Activated B cell treated with CpG ODN at 0.5 μM for 24 hours (primary cell): ENCODE measurements at regions not wholly inside any gene's neighbourhood (a gene's known extent, or its start where the extent isn't known, plus 50 kb on each side); places are given as distances from the start of the nearest gene placed in this dataset.

ENCODE experiments used
- ATAC-seq: fragments of 200-7000 bp; cut with Tn5 transposase; one replicate; pipeline ENCODE4 v1.10.0; 2021; ENCODE audit warnings: low read depth, mild to moderate bottlenecking, moderate library complexity
- CTCF ChIA-PET: fragments of 350-600 bp; sonication (Branson Sonifier 250); formaldehyde crosslinking; loops from one replicate; lab custom pipeline; 2021; ENCODE audit warnings: antibody characterized with exemption; lab: Charles Lee
- POLR2A ChIA-PET: fragments of 350-600 bp; sonication (Branson Sonifier 250); formaldehyde crosslinking; loops from one replicate; lab custom pipeline; 2021; ENCODE audit warnings: antibody characterized with exemption; lab: Charles Lee
- DNase-seq: peaks from one replicate; pipeline ENCODE4 v3.0.0; 2022
- H3K27ac Mint-ChIP-seq: one replicate; pipeline ENCODE4 v1.8.0; 2020; ENCODE audit warnings: mixed read lengths
- H3K27me3 Mint-ChIP-seq: one replicate; pipeline ENCODE4 v1.8.0; 2021; ENCODE audit warnings: mixed read lengths
- H3K36me3 Mint-ChIP-seq: one replicate; pipeline ENCODE4 v1.8.0; 2021; ENCODE audit warnings: low read depth, mixed read lengths
- H3K4me1 Mint-ChIP-seq: one replicate; pipeline ENCODE4 v1.8.0; 2021; ENCODE audit warnings: mixed read lengths
- H3K4me3 Mint-ChIP-seq: one replicate; pipeline ENCODE4 v1.8.0; 2020; ENCODE audit warnings: mild to moderate bottlenecking, mixed read lengths
- H3K9me3 Mint-ChIP-seq: one replicate; pipeline ENCODE4 v1.8.0; 2020; ENCODE audit warnings: mixed read lengths
- CTCF ChIP-seq: fragments of 200-600 bp; IDR thresholded peaks from one replicate; pipeline ENCODE4 v1.8.0; 2022; ENCODE audit warnings: antibody characterized with exemption, mild to moderate bottlenecking
- intact Hi-C: fragments of 100-400 bp; cut with micrococcal nuclease; formaldehyde crosslinking; loops from one replicate; pipeline ENCODE4 v1.15.1; 2024

- no peak for ATAC-seq
- no peak for TF ChIP-seq CTCF
- ChIA-PET CTCF (no interaction called here), POLR2A (no interaction called here)
- Mint-ChIP-seq H3K4me3 (no peak overlapping the region), H3K9me3 (no peaks in the 10 kb centered on the region), H3K36me3 (no peaks in the 10 kb centered on the region), H3K4me1 (no peaks in the 10 kb centered on the region), H3K27me3 (no peaks in the 10 kb centered on the region), H3K27ac (no peak overlapping the region)
- intact Hi-C loops = no loop called here
- DNase-seq = no peak
Measured at GRCh38 chr11:80034801-80035200, 594.0 kb upstream of the TENM4 start.

- Mint-ChIP-seq H3K27ac (no peak overlapping the region), H3K27me3 (no peaks in the 10 kb centered on the region), H3K36me3 (no peaks in the 10 kb centered on the region), H3K4me1 (no peaks in the 10 kb centered on the region), H3K9me3 (peaks cover 2% of the 10 kb centered on the region), H3K4me3 (no peak overlapping the region)
- CTCF ChIA-PET = no interaction called here
- no peak for TF ChIP-seq CTCF
- POLR2A ChIA-PET = no interaction called here
- ATAC-seq = no peak
- intact Hi-C loops = no loop called here
- no peak for DNase-seq
Measured at GRCh38 chr11:80031014-80031600, 590.3 kb upstream of the TENM4 start.

GRCh38 chr11:80028998-80029397 lies 588.2 kb upstream of the TENM4 start:
- CTCF ChIA-PET = no interaction called here
- no peak overlapping the region for H3K27ac Mint-ChIP-seq
- no peaks in the 10 kb centered on the region for H3K36me3 Mint-ChIP-seq
- POLR2A ChIA-PET = no interaction called here
- ATAC-seq = no peak
- no peak for DNase-seq
- no peaks in the 10 kb centered on the region for H3K27me3 Mint-ChIP-seq
- intact Hi-C loops = no loop called here
- H3K9me3 Mint-ChIP-seq = peaks cover 4% of the 10 kb centered on the region
- no peak for TF ChIP-seq CTCF
- no peak overlapping the region for H3K4me3 Mint-ChIP-seq
- H3K4me1 Mint-ChIP-seq = no peaks in the 10 kb centered on the region

- intact Hi-C loops = no loop called here
- Mint-ChIP-seq H3K4me1 (no peaks in the 10 kb centered on the region), H3K36me3 (no peaks in the 10 kb centered on the region), H3K27ac (no peak overlapping the region), H3K4me3 (no peak overlapping the region), H3K27me3 (no peaks in the 10 kb centered on the region), H3K9me3 (peaks cover 7% of the 10 kb centered on the region)
- no peak for DNase-seq
- POLR2A ChIA-PET = no interaction called here
- CTCF ChIA-PET = no interaction called here
- no peak for ATAC-seq
- no peak for TF ChIP-seq CTCF
Measured at GRCh38 chr11:80024119-80024518, 583.3 kb upstream of the TENM4 start.

- H3K27me3 Mint-ChIP-seq = no peaks in the 10 kb centered on the region
- H3K27ac Mint-ChIP-seq = no peak overlapping the region
- ChIA-PET POLR2A (no interaction called here), CTCF (no interaction called here)
- intact Hi-C loops = no loop called here
- DNase-seq (no peak), ATAC-seq (no peak)
- no peaks in the 10 kb centered on the region for H3K4me1 Mint-ChIP-seq
- no peak overlapping the region for H3K4me3 Mint-ChIP-seq
- H3K9me3 Mint-ChIP-seq = peaks cover 5% of the 10 kb centered on the region
- no peak for TF ChIP-seq CTCF
- no peaks in the 10 kb centered on the region for H3K36me3 Mint-ChIP-seq
Measured at GRCh38 chr11:80023386-80023785, 582.6 kb upstream of the TENM4 start.
